Esophagus (tissue), 2 donors: ENCODE measurements at regions not wholly inside any gene's neighbourhood (a gene's known extent, or its start where the extent isn't known, plus 50 kb on each side); places are given as distances from the start of the nearest gene placed in this dataset.

Experiments
- H3K27ac ChIP-seq, 2 donors: one replicate each; pipeline ENCODE4 v1.5.1; 2013; ENCODE audit warnings: low read depth in 2 of 2, mild to moderate bottlenecking in 2 of 2, inconsistent platforms in 1 of 2, low read length in 1 of 2, moderate library complexity in 1 of 2
- H3K27me3 ChIP-seq, 2 donors: one replicate each; pipeline ENCODE4 v1.6.1; 2013; ENCODE audit warnings: low read length in 2 of 2, control low read depth in 1 of 2, mild to moderate bottlenecking in 1 of 2; ENCODE audit not compliant: insufficient read depth in 2 of 2, control insufficient read depth in 1 of 2
- H3K36me3 ChIP-seq, 2 donors: one replicate each; pipeline ENCODE4 v1.6.1; 2013; ENCODE audit warnings: low read length in 1 of 2; ENCODE audit not compliant: control insufficient read depth in 2 of 2, insufficient read depth in 2 of 2
- H3K4me1 ChIP-seq, 2 donors: one replicate each; pipeline ENCODE4 v1.6.1; 2013; ENCODE audit warnings: low read length in 1 of 2; ENCODE audit not compliant: control insufficient read depth in 2 of 2, insufficient read depth in 2 of 2
- H3K4me3 ChIP-seq, 2 donors: one replicate each; pipeline ENCODE4 v1.5.1; 2013; ENCODE audit warnings: low read length in 2 of 2, mild to moderate bottlenecking in 2 of 2, low read depth in 1 of 2, moderate library complexity in 1 of 2
- H3K9me3 ChIP-seq, 2 donors: one replicate each; pipeline ENCODE4 v1.6.1; 2013; ENCODE audit warnings: mild to moderate bottlenecking in 2 of 2, low read depth in 1 of 2, low read length in 1 of 2, moderate library complexity in 1 of 2; ENCODE audit not compliant: control insufficient read depth in 2 of 2, insufficient read depth in 1 of 2
- WGBS, 2 donors: extraction: QIAGEN DNeasy Blood & Tissue Kit; methylation state at CpG; one replicate each; pipeline ENCODE4 v1.1.7; 2013; 5-methylcytosine and 5-hydroxymethylcytosine counted together
- donor health status: healthy with polysubstance abuse.
- donor health status: Bipolar disorder and iron deficiency.

- no peak overlapping the region for H3K27ac ChIP-seq
- no peaks in the 10 kb centered on the region for H3K27me3 ChIP-seq
- H3K36me3 ChIP-seq = no peaks in the 10 kb centered on the region
- H3K4me1 ChIP-seq = peaks cover 3 to 6% of the 10 kb centered on the region in 2 donors
- WGBS, 2 donors = 78 to 91% methylated on average over 3 of the region's 3 CpGs
- H3K4me3 ChIP-seq = no peak overlapping the region
- no peaks in the 10 kb centered on the region for H3K9me3 ChIP-seq
These were observed 54.2 kb upstream of the MGST2 start for GRCh38 chr4:139611391-139611790.

GRCh38 chr4:139609647-139610046 is 53.6 kb upstream of the SETD7 start:
- H3K36me3 ChIP-seq = no peaks in the 10 kb centered on the region
- no peaks in the 10 kb centered on the region for H3K27me3 ChIP-seq
- peaks cover 3 to 11% of the 10 kb centered on the region in 2 donors for H3K4me1 ChIP-seq
- H3K9me3 ChIP-seq = no peaks in the 10 kb centered on the region
- no peak overlapping the region for H3K4me3 ChIP-seq
- no peak overlapping the region for H3K27ac ChIP-seq

DNA sequence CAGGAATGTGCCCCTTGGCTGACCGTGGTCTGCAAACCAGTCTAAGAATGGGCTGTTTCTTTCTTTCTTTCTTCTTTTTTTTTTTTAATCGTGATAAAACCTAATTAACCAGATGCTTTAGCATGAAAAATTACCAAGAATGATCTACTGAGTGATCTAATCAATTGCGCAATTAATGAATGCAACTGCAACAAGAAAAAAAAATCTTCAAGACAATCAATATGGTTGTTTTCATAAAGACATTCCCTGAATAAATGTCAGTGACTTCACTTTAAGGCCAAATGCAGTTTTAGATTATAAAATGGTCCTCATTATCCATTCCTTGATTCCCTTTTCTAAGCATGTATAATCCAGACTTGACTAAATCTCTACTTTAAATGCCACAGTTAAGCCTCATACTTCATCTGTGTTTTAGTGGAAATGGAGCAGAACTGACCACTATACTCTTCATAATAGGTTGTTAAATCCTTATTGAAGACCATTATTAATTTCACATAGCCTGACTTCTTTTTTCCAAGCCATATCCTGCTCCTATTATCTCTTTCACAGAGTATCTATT is 51.6 kb upstream of the SETD7 start:
- no peaks in the 10 kb centered on the region for H3K27me3 ChIP-seq
- no peaks in the 10 kb centered on the region for H3K9me3 ChIP-seq
- 36 to 58% methylated on average over 3 of the region's 3 CpGs for WGBS, 2 donors
- no peaks in the 10 kb centered on the region for H3K36me3 ChIP-seq
- peak overlapping the region; percentile 87 to 94 for H3K27ac ChIP-seq
- no peak overlapping the region for H3K4me3 ChIP-seq
- H3K4me1 ChIP-seq = peaks cover 3 to 11% of the 10 kb centered on the region in 2 donors

DNA sequence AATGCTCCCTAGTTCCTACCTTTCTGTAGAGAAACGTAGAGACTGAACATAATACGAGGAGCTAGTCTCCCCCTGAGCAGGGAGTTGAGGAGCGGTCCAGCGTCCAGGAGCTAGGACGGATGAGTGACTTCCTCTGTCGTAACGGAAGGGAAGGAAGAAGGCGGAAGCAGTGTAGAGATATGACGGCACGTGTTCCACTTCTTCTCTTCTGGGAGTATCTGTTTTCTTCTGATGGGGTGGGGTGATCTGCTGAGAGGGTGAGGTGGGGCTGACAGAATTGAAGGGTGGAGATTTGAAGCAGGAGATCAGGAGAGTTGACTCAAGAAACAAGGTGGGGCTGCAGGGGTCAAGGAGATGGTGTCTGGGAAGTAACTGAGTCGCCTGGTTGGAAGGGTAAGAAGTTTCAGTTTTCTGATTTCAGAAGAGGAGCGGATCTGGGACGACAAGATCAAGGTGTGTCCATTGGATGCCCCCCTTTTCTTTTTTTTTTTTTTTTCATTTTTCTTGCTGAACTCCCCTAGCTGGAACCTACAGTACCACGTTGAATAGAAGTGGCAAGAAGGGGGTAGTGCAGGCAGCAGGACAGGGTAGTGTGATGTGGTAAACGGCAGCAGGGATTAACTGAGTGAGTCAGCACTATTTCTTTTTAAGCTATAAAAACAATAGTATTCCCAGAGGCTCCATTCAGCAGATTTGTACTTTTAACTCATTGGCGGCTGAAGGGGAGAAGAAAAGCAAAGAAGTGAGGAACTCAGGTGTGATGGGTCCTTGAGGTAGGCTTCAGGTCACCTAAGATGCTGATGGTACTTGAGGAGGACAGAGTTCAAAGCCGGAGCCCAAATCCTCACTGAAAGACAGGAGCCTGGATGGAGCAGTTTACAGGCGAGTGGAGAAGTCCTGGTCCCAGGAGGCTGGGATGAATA is 50.8 kb upstream of the SETD7 start:
- WGBS, 2 donors = 35 to 53% methylated on average over 18 of the region's 18 CpGs
- no peaks in the 10 kb centered on the region for H3K27me3 ChIP-seq
- H3K4me3 ChIP-seq = peak overlapping the region; percentile 10 to 18
- no peaks in the 10 kb centered on the region for H3K36me3 ChIP-seq
- H3K4me1 ChIP-seq = peaks cover 3 to 11% of the 10 kb centered on the region in 2 donors
- peak overlapping the region; percentile 87 to 94 for H3K27ac ChIP-seq
- no peaks in the 10 kb centered on the region for H3K9me3 ChIP-seq

GRCh38 chr4:139606103-139606502 is 50.1 kb upstream of the SETD7 start:
- 71 to 77% methylated on average over 8 of the region's 8 CpGs for WGBS, 2 donors

More at GRCh38 chr4:139606103-139606502, 50.1 kb upstream of the SETD7 start:
- Histone ChIP-seq H3K9me3 (no peaks in the 10 kb centered on the region), H3K4me1 (peaks cover 3 to 11% of the 10 kb centered on the region in 2 donors), H3K4me3 (peak overlapping the region in 1 of 2 donors; percentile 18), H3K27me3 (no peaks in the 10 kb centered on the region), H3K27ac (peak overlapping the region; percentile 87 to 94), H3K36me3 (no peaks in the 10 kb centered on the region)
